NCI-H146 (cell line): ENCODE measurements at regions not wholly inside any gene's neighbourhood (a gene's known extent, or its start where the extent isn't known, plus 50 kb on each side); places are given as distances from the start of the nearest gene placed in this dataset.
"Not testable (repeated sequence)": the region's sequence is repeated elsewhere in the genome, so short reads cannot be mapped to it uniquely, and the experiment has no call there.

Source experiments
- DNase-seq: peaks from one replicate; lab custom pipeline; 2025; lab: John Stamatoyannopoulos, UW

DNA sequence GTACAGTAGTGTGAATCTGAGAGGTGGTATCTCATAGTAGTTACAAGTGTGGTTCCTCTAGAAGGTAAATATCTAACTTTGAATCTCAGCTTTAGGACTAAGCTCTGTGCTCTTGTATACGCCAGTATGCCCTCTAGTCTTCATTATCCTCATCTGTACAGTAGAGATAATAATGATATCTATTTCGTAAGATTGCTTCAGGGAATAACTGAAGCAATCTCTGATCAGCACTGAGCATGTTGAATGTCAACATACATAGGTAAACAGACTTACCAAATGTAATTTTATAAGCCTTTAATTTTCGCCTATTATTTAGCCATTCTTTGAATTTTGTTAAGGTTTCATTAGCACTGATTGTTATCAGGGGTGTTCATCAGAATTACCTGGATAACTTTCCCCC is 175.2 kb upstream of the ANKRD50 start:
- DNase-seq, result no peak

DNA sequence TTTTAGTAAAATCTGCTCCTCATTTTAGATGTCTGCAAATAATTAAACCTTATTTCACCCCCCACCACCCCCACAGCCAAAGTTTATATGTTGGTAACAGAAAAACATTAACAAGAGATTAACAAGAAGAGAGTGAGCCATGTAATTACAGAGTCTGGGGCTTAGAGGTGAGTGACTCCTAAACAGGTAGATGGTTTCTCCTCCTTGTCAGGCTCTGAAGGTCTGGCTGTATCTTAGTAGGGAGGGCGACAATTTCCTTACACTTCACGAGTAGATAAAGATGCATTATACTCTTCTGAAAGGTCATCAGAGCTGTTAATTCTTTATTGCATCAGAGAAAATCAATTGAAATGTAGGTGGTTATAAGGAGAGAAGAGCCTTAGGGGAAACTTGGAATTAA is 171.8 kb upstream of the ANKRD50 start:
- DNase-seq, result no peak

DNA sequence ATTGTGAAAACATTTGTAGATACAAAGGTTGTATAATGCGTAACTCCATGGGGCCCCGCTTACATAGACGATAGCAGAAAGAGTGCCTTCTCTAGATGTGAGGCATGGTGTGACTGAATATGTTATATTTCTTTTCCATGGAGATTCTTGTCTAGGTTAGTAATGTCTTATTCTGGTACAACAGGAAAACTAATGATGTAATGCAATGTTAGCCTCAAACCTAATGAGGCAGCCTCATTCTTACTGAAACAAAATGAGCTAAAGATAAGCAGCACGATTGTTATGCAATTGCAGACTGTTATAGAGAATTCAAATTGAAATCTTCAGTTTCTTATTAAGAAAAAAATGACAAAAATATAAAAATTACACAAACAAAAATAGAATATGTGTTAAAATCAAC is 171.1 kb upstream of the ANKRD50 start:
- no peak for DNase-seq

DNA sequence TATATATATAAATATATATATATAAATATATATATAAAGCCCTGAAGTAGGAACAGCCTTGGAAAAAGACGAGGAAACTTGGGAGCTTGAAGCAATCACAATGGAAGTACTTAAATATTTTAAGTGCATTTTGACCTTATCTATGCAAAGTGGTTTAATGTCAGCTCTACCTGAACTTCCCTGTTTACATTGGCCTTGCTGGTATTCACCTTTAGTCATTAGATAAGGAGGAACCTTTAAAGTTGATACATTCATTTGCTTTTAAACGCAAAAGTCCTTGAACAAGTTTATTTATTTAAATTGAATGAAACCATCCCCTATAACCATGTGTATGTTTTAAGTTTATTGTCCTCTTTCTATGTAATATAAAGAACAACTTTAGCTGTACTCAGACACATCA is 166.7 kb upstream of the ANKRD50 start:
- no peak for DNase-seq

DNA sequence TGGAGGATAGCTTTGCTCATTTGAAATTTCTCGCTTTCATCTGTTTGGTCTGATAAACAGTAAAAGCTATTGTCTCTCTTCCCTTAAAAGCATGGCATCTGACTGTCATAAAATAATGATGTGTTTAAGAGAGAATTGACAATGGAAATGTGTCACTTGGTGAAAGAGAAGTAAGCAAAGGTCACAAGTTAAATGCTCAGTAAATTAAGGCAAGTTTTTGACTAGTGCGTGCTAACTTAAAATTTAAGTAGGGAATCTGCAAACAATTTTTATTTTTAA is 161.6 kb upstream of the ANKRD50 start:
- no peak for DNase-seq

DNA sequence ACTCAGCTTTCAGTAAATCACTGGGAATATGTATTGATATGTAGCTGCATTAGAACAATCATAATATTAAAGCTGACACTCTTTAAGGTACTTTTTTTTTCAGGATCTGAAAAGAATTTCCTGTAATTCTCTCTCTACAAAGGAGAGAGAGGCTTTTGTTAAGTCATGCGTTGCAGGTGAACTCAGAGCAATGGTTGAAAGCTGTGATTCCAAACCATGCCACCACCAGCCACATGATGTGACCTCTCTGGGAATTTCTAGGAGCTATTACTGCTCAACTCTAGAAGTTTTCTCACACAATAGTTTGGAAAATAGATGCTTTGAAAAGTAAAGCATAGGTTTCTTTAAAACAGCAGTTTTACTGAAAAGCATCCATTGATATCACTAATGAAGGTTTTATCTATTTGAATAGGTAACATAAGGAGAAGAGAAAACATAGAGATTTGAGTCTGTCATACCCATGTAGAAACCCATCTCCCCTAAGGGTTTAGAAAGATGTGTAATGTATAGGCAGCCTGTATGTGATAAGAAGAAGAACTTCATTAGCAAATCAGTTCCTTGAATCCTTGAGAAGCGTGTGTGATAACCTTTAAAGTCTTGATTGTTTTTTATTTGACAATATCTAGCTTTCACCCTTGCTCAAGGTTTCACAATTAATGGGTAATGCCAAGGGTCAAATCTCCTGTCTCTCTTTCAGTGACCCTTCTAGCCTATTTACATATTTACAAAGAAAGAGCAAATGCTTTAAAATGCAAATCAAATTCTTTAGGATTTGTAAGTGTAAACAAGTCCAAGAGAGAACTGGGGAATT is 161.0 kb upstream of the ANKRD50 start:
- no peak for DNase-seq

DNA sequence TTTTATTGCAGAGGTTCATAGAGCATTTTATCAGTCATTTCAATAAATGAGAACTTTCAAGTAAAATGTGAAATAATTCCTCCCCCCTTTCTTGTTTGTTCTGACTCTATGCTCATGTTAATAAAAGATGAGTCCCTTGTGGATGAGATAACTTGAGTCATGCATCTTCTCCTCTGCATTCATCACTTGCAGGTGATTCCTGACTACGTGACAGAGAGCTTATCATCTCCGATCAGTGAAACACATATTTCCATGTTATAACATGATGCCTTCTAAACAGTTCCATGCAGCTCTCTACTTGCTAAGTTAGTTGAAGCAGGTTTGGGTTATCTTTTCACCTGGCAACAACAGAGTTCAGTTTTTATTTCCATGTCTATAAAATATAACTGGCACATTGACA is 160.1 kb upstream of the ANKRD50 start:
- DNase-seq, result no peak

DNA sequence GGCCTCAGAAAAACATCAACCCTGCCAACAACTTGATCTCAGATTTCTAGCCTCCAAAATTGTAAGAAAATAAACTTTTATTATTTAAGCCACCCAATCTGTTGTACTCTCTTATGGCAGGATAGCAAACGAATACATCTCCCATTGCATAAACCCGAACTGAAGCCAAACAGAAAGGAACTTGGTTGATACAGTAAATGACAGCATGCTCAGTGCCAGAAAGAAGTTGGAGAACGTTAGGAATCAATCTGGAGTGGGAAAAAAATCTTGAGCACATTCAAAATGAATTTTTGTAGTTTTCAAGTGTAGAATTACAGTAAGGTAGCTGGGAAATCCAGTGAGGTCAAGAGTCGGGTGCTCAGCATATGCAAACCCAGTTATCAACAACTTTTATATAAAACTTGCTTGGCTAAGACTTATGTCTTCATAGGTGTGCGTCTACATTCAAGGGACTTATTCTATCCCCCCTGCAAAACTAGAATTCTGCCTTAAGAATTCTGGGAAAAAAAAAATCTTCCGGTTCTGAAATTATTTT is 157.5 kb upstream of the ANKRD50 start:
- no peak for DNase-seq

DNA sequence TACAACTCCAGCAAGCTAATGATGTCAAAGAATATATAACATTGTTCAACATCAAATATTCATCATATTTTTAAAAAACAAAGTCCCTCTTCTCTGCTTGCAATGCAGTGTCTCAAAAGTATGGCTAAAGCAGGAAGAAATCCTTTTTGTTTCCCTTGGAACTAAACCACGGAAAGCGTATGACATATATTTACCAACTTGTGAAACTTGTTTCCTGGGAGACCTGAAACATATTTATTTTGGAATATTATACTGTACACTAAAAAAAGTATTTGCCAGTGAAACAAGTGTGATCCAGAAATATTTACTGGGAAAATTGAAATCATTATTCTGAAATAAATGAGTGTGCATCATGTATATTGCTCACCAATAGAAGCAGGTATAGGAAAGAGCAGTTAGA is 156.0 kb upstream of the ANKRD50 start:
- DNase-seq, result no peak

DNA sequence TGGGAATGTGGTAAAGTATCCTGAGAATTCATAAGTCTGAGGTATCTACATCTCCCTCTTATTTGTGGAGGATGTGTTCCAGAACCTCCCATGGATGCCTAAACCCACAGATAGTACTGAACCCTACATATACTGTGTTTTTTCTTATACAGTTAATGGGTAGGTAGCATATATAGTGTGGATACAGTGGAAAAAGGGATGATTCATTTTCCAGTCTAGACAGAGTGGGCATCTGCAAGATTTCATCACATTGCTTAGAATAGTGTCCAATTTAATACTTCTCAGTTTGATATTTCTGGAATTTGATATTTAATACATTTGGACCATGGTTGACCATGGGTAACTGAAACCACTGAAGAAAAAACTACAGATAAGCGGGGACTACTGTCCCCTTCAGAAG is 155.0 kb upstream of the ANKRD50 start:
- DNase-seq, result no peak

DNA sequence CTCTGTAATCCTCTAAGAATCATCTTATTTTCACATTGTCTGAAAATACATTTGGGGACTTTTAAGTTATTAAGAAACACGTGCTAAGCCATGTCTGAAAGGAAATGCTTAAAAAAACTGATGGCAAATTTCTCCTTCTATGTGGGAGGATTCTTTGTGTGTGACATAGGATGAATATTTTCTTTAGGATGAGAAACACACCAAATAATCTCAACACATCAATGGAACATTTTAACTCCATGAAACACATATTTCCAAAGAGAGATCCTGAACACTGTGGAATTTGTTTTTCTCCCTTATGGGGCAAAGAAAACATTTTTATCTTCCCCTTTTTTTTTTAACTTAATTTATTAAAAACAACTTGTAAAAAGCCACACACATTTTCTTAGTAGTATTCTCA is 153.8 kb upstream of the ANKRD50 start:
- no peak for DNase-seq

DNA sequence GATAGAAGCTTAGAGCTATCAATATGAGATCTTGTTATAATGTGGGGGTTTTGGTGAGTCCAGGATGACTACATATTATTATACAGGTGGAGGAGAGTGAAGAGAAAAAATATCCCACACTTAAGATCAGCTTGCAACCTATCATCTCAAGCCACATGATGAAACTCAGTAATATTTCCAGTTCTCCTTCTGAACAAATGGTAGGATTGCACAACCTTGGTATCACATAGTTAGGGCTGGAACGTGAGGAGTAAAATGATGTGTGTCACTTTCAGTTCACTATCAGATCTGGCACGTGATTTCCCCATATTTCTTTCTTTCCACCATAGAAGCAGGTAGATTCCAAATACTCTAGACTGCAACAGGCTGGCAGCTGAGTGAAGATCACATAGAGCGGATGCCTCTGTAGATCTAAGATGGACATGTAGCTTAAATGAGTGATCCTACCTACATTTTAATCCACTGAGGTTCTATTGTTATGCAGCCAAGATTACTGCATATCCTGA is 150.6 kb upstream of the ANKRD50 start:
- no peak for DNase-seq

DNA sequence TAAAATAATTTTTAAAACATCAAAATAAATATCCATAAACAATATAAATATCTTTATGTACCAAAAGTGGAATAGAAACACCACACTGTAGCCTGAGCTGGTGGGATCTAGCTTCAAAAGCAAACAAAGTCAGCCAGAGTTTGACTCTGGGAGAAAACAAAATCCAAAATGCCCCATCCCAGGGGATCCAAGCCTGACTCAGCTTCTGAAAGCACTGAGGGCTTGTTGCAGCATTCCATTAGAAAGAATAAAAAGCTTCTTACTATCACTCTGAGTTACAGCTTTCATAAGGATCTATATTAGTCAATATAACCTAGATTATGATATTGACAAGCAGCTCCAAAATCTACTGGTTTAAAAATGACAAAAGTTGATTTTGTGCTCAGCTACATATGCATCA is 149.7 kb upstream of the ANKRD50 start:
- DNase-seq, result no peak

DNA sequence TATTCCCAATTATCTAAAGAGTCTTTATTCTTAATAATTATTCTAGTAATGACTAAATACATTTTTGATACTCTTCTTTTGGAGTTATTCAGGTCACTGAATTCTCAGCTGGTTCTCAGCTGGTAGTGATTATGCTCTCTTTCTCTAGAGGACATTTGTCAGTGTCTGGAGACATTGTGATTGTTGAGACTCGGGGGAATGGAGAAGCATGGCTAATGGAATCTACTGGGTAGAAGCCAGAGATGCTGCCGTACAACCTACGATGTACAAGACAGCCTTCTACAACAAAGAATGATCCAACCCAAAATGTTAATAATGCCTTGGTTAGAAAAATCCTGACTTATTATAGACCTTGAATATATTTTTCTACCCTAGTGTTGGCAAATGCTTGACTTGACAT is 149.2 kb upstream of the ANKRD50 start:
- DNase-seq, result no peak

DNA sequence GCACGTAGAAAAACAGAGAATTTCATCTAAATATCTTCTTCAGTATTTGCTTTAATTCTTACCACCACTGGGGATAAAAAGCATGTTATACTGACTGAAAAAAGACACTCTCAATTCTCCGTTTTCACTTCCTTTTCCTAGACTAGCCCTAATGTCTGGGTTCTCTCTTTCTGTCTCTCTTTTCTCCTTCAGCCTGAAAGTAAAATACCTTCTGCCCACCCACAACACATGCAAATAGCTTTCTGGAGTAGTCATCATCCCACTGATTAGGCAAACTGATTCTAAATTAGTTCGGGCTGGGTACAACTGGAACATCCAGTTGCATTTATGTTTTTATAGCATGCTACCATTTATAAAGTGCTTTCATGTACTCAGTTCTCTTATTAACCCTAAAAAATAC is 142.4 kb upstream of the ANKRD50 start:
- DNase-seq, result no peak

DNA sequence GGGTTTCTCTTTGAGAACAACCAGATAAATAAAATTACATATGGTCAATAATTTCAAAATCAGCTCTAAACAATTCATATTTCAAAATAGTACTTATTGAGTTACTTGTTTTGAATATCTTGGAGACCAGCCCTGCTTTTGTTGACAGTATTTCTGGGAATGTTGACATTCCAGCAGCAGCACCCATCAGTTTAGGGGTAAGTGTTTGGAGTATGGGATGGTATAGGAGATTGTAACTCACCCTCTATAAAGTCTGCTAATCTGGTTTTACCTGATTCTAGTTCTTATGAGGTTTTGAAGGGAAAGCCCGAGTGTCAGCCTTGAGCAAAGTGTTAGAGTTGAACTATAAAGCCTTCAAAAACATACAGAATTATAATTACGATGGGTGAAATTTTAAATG is 139.2 kb upstream of the ANKRD50 start:
- no peak for DNase-seq

DNA sequence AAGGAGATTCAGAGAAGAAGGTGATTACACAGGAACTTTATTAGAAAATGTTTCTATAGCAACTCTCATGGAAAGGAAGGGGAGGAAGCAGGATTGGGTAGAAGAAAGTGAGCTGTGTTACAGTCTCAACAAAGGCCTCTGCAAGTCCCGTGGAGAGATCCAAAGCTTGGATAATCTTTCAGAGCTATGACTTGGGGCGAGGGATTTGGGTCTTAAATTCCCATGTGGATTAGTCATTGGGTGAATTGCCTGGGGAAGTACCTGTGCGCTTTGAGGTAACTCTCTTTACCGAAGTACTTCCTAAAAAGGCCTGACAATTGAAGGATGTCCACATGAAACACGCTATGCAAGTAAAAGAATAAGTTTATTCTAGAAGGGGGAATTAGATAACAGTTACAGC is 133.8 kb upstream of the ANKRD50 start:
- DNase-seq, result no peak

DNA sequence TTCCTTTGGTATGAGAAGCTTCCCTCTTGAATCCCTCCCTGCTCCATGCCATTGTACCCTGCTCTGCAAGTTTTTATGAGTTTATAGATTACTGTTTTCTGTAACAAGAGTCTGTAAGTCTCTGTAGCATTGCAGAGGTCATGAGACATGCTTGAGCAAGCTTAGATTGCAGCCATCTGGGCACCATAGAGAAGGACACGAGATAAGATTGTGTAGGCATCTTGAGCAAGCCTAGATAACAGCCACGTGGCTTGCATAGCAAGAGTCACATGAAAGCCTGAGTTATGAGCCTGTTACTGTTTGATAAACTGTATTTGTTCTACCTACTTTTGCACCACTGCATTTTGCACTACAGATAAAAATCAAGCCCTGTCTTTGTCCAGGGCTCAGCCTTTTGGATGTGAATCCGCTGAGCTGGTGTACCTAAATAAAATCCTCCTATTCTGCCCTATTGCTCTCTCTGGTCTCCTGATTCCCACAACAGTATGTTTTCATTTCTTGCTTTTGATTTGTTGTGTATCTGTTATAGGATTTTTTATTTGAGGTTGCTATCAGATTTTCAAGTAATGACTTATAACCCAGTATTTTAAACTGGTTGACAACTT is 127.4 kb upstream of the ANKRD50 start:
- no peak for DNase-seq

DNA sequence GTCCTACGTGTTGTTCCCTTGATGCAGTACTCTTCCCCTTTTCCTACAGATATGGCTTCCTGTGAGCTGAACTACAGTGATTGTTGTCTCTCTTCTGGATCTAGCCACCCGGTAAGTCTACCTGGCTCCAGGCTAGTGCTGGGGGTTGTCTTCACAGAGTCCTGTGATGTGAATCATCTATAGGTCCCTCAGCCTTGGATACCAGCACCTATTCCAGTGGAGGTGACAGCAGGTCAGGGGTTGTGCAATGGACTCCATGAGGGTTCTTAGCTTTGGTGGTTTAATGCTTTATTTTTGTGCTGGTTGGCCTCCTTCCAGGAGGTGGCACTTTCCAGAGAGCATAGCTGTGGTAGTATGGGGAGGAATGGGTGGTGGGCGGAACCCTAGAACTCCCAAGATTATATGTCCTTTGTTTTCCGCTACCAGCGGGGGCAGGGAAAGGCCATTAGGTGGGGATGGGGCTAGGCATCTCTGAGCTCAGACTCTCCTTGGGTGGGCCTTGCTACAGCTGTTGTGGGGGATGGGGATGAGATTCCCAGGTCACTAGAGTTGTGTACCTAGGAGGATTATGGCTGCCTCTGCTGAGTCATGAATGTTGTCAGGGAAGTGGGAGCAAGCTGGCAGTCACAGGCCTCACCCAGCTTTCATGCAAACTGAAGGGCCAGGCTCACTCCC is 121.4 kb upstream of the ANKRD50 start:
- DNase-seq, result no peak

DNA sequence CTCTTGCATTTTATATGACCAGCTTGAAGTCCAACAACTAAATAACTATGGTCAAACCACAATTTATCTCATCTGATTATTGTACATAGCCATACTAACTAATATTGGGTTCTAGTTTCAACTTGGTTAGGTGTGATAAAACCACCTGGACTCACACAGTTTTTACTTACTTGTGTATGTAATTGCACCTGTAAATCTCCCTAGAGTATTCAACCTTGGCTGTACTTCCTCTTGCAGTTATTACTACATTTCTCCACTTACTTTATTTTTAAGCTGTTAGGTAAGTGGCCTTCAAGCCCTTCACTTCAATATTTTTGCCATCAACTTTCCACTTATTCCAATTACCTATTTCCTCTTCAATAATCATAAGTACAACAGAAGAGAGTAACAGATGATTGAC is 115.8 kb upstream of the ANKRD50 start:
- DNase-seq, result no peak

DNA sequence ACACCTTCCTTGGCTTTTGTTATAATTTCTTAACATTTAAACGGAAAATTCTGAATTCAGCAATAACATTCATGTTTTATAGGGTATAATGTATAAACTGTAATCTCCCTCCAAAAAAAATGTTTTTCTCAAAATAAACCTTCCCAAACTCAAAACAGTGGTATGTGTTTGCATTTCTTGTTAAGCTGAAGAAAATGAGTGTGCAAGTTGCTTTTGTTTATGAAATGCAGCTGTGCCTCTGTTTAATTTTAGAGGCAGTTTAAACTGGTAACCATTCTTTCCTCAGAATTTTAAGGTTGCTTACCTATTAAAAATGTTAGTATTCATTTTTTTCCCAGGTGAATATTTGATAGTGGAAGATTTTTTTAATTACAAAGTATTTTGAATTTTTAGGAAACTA is 105.0 kb upstream of the ANKRD50 start:
- no peak for DNase-seq

DNA sequence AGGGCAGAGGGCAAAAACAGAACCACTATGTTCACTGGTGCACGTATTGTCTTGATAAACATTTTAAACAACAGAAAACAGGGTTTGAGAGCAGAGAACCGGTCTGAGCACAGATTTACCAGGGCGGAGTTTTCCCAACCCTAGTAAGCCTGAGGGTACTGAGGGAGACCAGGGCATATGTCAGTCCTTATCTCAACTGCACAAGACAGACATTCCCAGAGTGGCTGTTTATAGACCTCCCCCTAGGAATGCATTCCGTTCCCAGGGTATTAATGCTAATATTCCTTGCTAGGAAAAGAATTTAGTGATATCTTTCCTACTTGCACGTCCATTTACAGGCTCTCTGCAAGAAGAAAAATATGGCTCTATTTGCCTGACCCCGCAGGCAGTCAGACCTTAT is 99.7 kb upstream of the ANKRD50 start:
- DNase-seq, result not testable (repeated sequence)

DNA sequence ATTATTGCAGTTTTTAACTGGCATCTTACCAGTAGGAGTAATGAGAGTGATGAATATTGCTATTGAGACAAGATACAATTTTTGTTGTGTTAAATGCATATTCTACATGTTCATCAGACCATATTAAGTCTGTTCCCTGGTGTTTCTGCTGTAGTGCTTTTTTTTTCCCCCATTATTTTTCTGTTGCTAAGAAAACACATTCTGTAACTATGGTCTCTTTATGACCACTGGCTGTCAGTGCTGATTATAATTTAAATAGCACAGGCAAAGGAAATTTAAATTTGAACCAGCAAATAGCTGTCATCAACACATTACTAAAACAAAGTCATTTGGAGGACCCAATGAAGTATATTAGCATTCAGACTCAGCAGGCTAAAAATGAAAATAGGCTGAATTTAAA is 98.3 kb upstream of the ANKRD50 start:
- no peak for DNase-seq
